Fibroblast of peridontal ligament (primary cell): ENCODE measurements at regions not wholly inside any gene's neighbourhood (a gene's known extent, or its start where the extent isn't known, plus 50 kb on each side); places are given as distances from the start of the nearest gene placed in this dataset.
"Not testable (repeated sequence)": the region's sequence is repeated elsewhere in the genome, so short reads cannot be mapped to it uniquely, and the experiment has no call there.

ENCODE experiments used
- DNase-seq: peaks from one replicate; pipeline ENCODE4 v3.0.0-alpha.2; 2010; ENCODE audit errors: extremely low read depth

GRCh38 chr12:105481392-105482300 lies 151.2 kb downstream of the C12orf75 start:
- DNase-seq = peak; percentile 4

- no peak for DNase-seq
Measured at GRCh38 chr12:105482951-105483350, 152.5 kb downstream of the C12orf75 start.

GRCh38 chr12:105483691-105484090 lies 153.2 kb downstream of the C12orf75 start:
- no peak for DNase-seq

GRCh38 chr12:105485321-105485910 lies 154.9 kb downstream of the C12orf75 start:
- no peak for DNase-seq

- no peak for DNase-seq
Measured at GRCh38 chr12:105485921-105486320, 155.4 kb downstream of the C12orf75 start.

- no peak for DNase-seq
Measured at GRCh38 chr12:105487963-105488362, 157.5 kb downstream of the C12orf75 start.

- peak; percentile 35 for DNase-seq
Measured at GRCh38 chr12:105492591-105493545, 162.4 kb downstream of the C12orf75 start.

GRCh38 chr12:105499205-105499604 lies 168.7 kb downstream of the C12orf75 start:
- no peak for DNase-seq

- not testable (repeated sequence) for DNase-seq
Measured at GRCh38 chr12:105500676-105501075, 170.2 kb downstream of the C12orf75 start.

GRCh38 chr12:105502426-105502930 lies 172.0 kb downstream of the C12orf75 start:
- DNase-seq = no peak

- DNase-seq = no peak
Measured at GRCh38 chr12:105503619-105504018, 173.1 kb downstream of the C12orf75 start.

- DNase-seq = no peak
Measured at GRCh38 chr12:105504286-105504685, 173.8 kb downstream of the C12orf75 start.

- DNase-seq = no peak
Measured at GRCh38 chr12:105506678-105507310, 176.3 kb downstream of the C12orf75 start.

- DNase-seq = no peak
Measured at GRCh38 chr12:105507311-105508038, 177.0 kb downstream of the C12orf75 start.

GRCh38 chr12:105508096-105508495 lies 177.6 kb downstream of the C12orf75 start:
- DNase-seq = no peak

GRCh38 chr12:105510526-105510925 lies 180.0 kb downstream of the C12orf75 start:
- no peak for DNase-seq

GRCh38 chr12:105512861-105513260 lies 182.4 kb downstream of the C12orf75 start:
- DNase-seq = not testable (repeated sequence)

- peak; percentile 12 for DNase-seq
Measured at GRCh38 chr12:105522166-105522825, 191.8 kb downstream of the C12orf75 start.

- DNase-seq = peak; percentile 88
Measured at GRCh38 chr12:105523164-105524057, 192.9 kb downstream of the C12orf75 start.
